ENCODE measurements at regions not wholly inside any gene's neighbourhood (a gene's known extent, or its start where the extent isn't known, plus 50 kb on each side); places are given as distances from the start of the nearest gene placed in this dataset.
"Not testable (repeated sequence)": the region's sequence is repeated elsewhere in the genome, so short reads cannot be mapped to it uniquely, and the experiment has no call there.

GRCh38 chr15:47098526-47098925, 618.8 kb upstream of the SEMA6D start:
- not testable (repeated sequence) for H3K4me3 ChIP-seq (ENCODE audit: low read length in 2 of 2); H3K9me3 ChIP-seq (ENCODE audit: control insufficient read depth in 2 of 2, insufficient read depth in 1 of 2, low read length in 1 of 2); DNase-seq (ENCODE audit: low read depth in 6 of 9, low spot score in 9 of 9); H3K4me1 ChIP-seq (ENCODE audit: control insufficient read depth in 2 of 2, insufficient read depth in 2 of 2, low read length in 2 of 2); H3K27ac ChIP-seq (ENCODE audit: low read depth in 1 of 2, low read length in 1 of 2); H3K36me3 ChIP-seq (ENCODE audit: control insufficient read depth in 2 of 2, insufficient read depth in 2 of 2, low read length in 1 of 2); H3K27me3 ChIP-seq (ENCODE audit: control insufficient read depth in 2 of 2, insufficient read depth in 1 of 2, low read length in 1 of 2)

GRCh38 chr15:47099801-47100200, 617.5 kb upstream of the SEMA6D start:
- H3K4me1 ChIP-seq (ENCODE audit: control insufficient read depth in 2 of 2, insufficient read depth in 2 of 2, low read length in 2 of 2); H3K4me3 ChIP-seq (ENCODE audit: low read length in 2 of 2); H3K27ac ChIP-seq (ENCODE audit: low read depth in 1 of 2, low read length in 1 of 2); H3K27me3 ChIP-seq (ENCODE audit: control insufficient read depth in 2 of 2, insufficient read depth in 1 of 2, low read length in 1 of 2); H3K9me3 ChIP-seq (ENCODE audit: control insufficient read depth in 2 of 2, insufficient read depth in 1 of 2, low read length in 1 of 2); H3K36me3 ChIP-seq (ENCODE audit: control insufficient read depth in 2 of 2, insufficient read depth in 2 of 2, low read length in 1 of 2); DNase-seq (ENCODE audit: low read depth in 6 of 9, low spot score in 9 of 9): not testable (repeated sequence)
- WGBS = 83% methylated on average over 6 of the region's 6 CpGs

- not testable (repeated sequence) for H3K27ac ChIP-seq (ENCODE audit: low read depth in 1 of 2, low read length in 1 of 2); H3K9me3 ChIP-seq (ENCODE audit: control insufficient read depth in 2 of 2, insufficient read depth in 1 of 2, low read length in 1 of 2); DNase-seq (ENCODE audit: low read depth in 6 of 9, low spot score in 9 of 9); H3K27me3 ChIP-seq (ENCODE audit: control insufficient read depth in 2 of 2, insufficient read depth in 1 of 2, low read length in 1 of 2); H3K36me3 ChIP-seq (ENCODE audit: control insufficient read depth in 2 of 2, insufficient read depth in 2 of 2, low read length in 1 of 2); H3K4me3 ChIP-seq (ENCODE audit: low read length in 2 of 2); H3K4me1 ChIP-seq (ENCODE audit: control insufficient read depth in 2 of 2, insufficient read depth in 2 of 2, low read length in 2 of 2)
- WGBS = 94% methylated on average over 4 of the region's 4 CpGs
Observed at GRCh38 chr15:47108800-47109199, 608.5 kb upstream of the SEMA6D start.

GRCh38 chr15:47116698-47117097, 600.6 kb upstream of the SEMA6D start:
- Histone ChIP-seq H3K27me3 (ENCODE audit: control insufficient read depth in 2 of 2, insufficient read depth in 1 of 2, low read length in 1 of 2) (no peaks in the 10 kb centered on the region), H3K27ac (ENCODE audit: low read depth in 1 of 2, low read length in 1 of 2) (no peak overlapping the region), H3K9me3 (ENCODE audit: control insufficient read depth in 2 of 2, insufficient read depth in 1 of 2, low read length in 1 of 2) (no peaks in the 10 kb centered on the region), H3K36me3 (ENCODE audit: control insufficient read depth in 2 of 2, insufficient read depth in 2 of 2, low read length in 1 of 2) (no peaks in the 10 kb centered on the region), H3K4me3 (ENCODE audit: low read length in 2 of 2) (no peak overlapping the region), H3K4me1 (ENCODE audit: control insufficient read depth in 2 of 2, insufficient read depth in 2 of 2, low read length in 2 of 2) (no peaks in the 10 kb centered on the region)
- DNase-seq (ENCODE audit: low read depth in 6 of 9, low spot score in 9 of 9) = no peak
- 94% methylated on average over 2 of the region's 2 CpGs for WGBS

GRCh38 chr15:47119349-47119748, 598.0 kb upstream of the SEMA6D start:
- Histone ChIP-seq H3K27ac (ENCODE audit: low read depth in 1 of 2, low read length in 1 of 2) (no peak overlapping the region), H3K4me1 (ENCODE audit: control insufficient read depth in 2 of 2, insufficient read depth in 2 of 2, low read length in 2 of 2) (no peaks in the 10 kb centered on the region), H3K27me3 (ENCODE audit: control insufficient read depth in 2 of 2, insufficient read depth in 1 of 2, low read length in 1 of 2) (no peaks in the 10 kb centered on the region), H3K4me3 (ENCODE audit: low read length in 2 of 2) (no peak overlapping the region), H3K9me3 (ENCODE audit: control insufficient read depth in 2 of 2, insufficient read depth in 1 of 2, low read length in 1 of 2) (no peaks in the 10 kb centered on the region), H3K36me3 (ENCODE audit: control insufficient read depth in 2 of 2, insufficient read depth in 2 of 2, low read length in 1 of 2) (no peaks in the 10 kb centered on the region)
- DNase-seq (ENCODE audit: low read depth in 6 of 9, low spot score in 9 of 9) = no peak

GRCh38 chr15:47124430-47125102, 592.7 kb upstream of the SEMA6D start:
- WGBS = 93% methylated on average over 3 of the region's 3 CpGs
- no peak overlapping the region for H3K4me3 ChIP-seq (ENCODE audit: low read length in 2 of 2)
- no peak for DNase-seq (ENCODE audit: low read depth in 6 of 9, low spot score in 9 of 9)
- no peaks in the 10 kb centered on the region for H3K36me3 ChIP-seq (ENCODE audit: control insufficient read depth in 2 of 2, insufficient read depth in 2 of 2, low read length in 1 of 2)
- no peaks in the 10 kb centered on the region for H3K4me1 ChIP-seq (ENCODE audit: control insufficient read depth in 2 of 2, insufficient read depth in 2 of 2, low read length in 2 of 2)
- peaks cover 2 to 3% of the 10 kb centered on the region in 2 donors for H3K9me3 ChIP-seq (ENCODE audit: control insufficient read depth in 2 of 2, insufficient read depth in 1 of 2, low read length in 1 of 2)
- no peak overlapping the region for H3K27ac ChIP-seq (ENCODE audit: low read depth in 1 of 2, low read length in 1 of 2)
- H3K27me3 ChIP-seq (ENCODE audit: control insufficient read depth in 2 of 2, insufficient read depth in 1 of 2, low read length in 1 of 2) = no peaks in the 10 kb centered on the region

GRCh38 chr15:47129033-47129432, 588.3 kb upstream of the SEMA6D start:
- Histone ChIP-seq H3K9me3 (ENCODE audit: control insufficient read depth in 2 of 2, insufficient read depth in 1 of 2, low read length in 1 of 2) (peaks cover 3 to 9% of the 10 kb centered on the region in 2 donors), H3K27ac (ENCODE audit: low read depth in 1 of 2, low read length in 1 of 2) (no peak overlapping the region), H3K27me3 (ENCODE audit: control insufficient read depth in 2 of 2, insufficient read depth in 1 of 2, low read length in 1 of 2) (no peaks in the 10 kb centered on the region), H3K4me3 (ENCODE audit: low read length in 2 of 2) (no peak overlapping the region), H3K4me1 (ENCODE audit: control insufficient read depth in 2 of 2, insufficient read depth in 2 of 2, low read length in 2 of 2) (no peaks in the 10 kb centered on the region), H3K36me3 (ENCODE audit: control insufficient read depth in 2 of 2, insufficient read depth in 2 of 2, low read length in 1 of 2) (no peaks in the 10 kb centered on the region)
- 93% methylated on average over 3 of the region's 3 CpGs for WGBS
- no peak for DNase-seq (ENCODE audit: low read depth in 6 of 9, low spot score in 9 of 9)

GRCh38 chr15:47131450-47131849, 585.9 kb upstream of the SEMA6D start:
- WGBS = 84% methylated on average over 5 of the region's 7 CpGs
- not testable (repeated sequence) for H3K9me3 ChIP-seq (ENCODE audit: control insufficient read depth in 2 of 2, insufficient read depth in 1 of 2, low read length in 1 of 2); DNase-seq (ENCODE audit: low read depth in 6 of 9, low spot score in 9 of 9); H3K4me3 ChIP-seq (ENCODE audit: low read length in 2 of 2); H3K36me3 ChIP-seq (ENCODE audit: control insufficient read depth in 2 of 2, insufficient read depth in 2 of 2, low read length in 1 of 2); H3K27ac ChIP-seq (ENCODE audit: low read depth in 1 of 2, low read length in 1 of 2); H3K4me1 ChIP-seq (ENCODE audit: control insufficient read depth in 2 of 2, insufficient read depth in 2 of 2, low read length in 2 of 2); H3K27me3 ChIP-seq (ENCODE audit: control insufficient read depth in 2 of 2, insufficient read depth in 1 of 2, low read length in 1 of 2)

GRCh38 chr15:47135267-47135666, 582.0 kb upstream of the SEMA6D start:
- no peak for DNase-seq (ENCODE audit: low read depth in 6 of 9, low spot score in 9 of 9)
- no peaks in the 10 kb centered on the region for H3K4me1 ChIP-seq (ENCODE audit: control insufficient read depth in 2 of 2, insufficient read depth in 2 of 2, low read length in 2 of 2)
- H3K9me3 ChIP-seq (ENCODE audit: control insufficient read depth in 2 of 2, insufficient read depth in 1 of 2, low read length in 1 of 2) = no peaks in the 10 kb centered on the region
- no peaks in the 10 kb centered on the region for H3K36me3 ChIP-seq (ENCODE audit: control insufficient read depth in 2 of 2, insufficient read depth in 2 of 2, low read length in 1 of 2)
- 87% methylated on average over 2 of the region's 2 CpGs for WGBS
- no peak overlapping the region for H3K4me3 ChIP-seq (ENCODE audit: low read length in 2 of 2)
- no peak overlapping the region for H3K27ac ChIP-seq (ENCODE audit: low read depth in 1 of 2, low read length in 1 of 2)
- H3K27me3 ChIP-seq (ENCODE audit: control insufficient read depth in 2 of 2, insufficient read depth in 1 of 2, low read length in 1 of 2) = no peaks in the 10 kb centered on the region

GRCh38 chr15:47136236-47136635, 581.1 kb upstream of the SEMA6D start:
- over 99% methylated on average over 2 of the region's 2 CpGs for WGBS
- no peak overlapping the region for H3K27ac ChIP-seq (ENCODE audit: low read depth in 1 of 2, low read length in 1 of 2)
- H3K4me1 ChIP-seq (ENCODE audit: control insufficient read depth in 2 of 2, insufficient read depth in 2 of 2, low read length in 2 of 2) = no peaks in the 10 kb centered on the region
- no peaks in the 10 kb centered on the region for H3K9me3 ChIP-seq (ENCODE audit: control insufficient read depth in 2 of 2, insufficient read depth in 1 of 2, low read length in 1 of 2)
- no peak for DNase-seq (ENCODE audit: low read depth in 6 of 9, low spot score in 9 of 9)
- no peaks in the 10 kb centered on the region for H3K36me3 ChIP-seq (ENCODE audit: control insufficient read depth in 2 of 2, insufficient read depth in 2 of 2, low read length in 1 of 2)
- H3K4me3 ChIP-seq (ENCODE audit: low read length in 2 of 2) = no peak overlapping the region
- H3K27me3 ChIP-seq (ENCODE audit: control insufficient read depth in 2 of 2, insufficient read depth in 1 of 2, low read length in 1 of 2) = no peaks in the 10 kb centered on the region

Measured in thymus (tissue), 11 donors.